ENCODE measurements at regions not wholly inside any gene's neighbourhood (a gene's known extent, or its start where the extent isn't known, plus 50 kb on each side); places are given as distances from the start of the nearest gene placed in this dataset.

DNA sequence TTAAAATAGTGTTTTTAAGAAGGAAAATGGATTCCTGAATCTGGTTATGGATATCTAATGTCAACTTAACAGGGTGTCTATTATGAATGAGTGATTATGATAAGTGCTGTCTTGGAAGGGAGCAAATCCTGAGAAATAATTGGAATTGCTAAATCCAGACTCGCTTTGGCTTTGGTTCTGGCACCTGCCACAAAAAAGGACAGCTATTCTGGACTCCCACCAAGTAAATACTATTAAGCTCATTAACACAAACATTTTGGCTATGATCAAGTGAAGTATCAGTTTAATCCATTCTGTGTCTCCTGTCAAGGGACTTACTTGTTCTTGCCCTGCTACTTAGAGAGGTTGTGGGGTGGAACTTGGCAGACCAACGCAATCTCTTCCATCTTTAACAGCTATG is 403.7 kb downstream of the CENPC start:
- no peaks in the 10 kb centered on the region for H3K4me1 Mint-ChIP-seq (ENCODE audit: low read depth)
- H3K9me3 Mint-ChIP-seq, result peaks cover 3% of the 10 kb centered on the region
- H3K36me3 Mint-ChIP-seq (ENCODE audit: low read depth), result no peaks in the 10 kb centered on the region
- ChIA-PET CTCF (no interaction called here), POLR2A (no interaction called here)
- H3K4me3 Mint-ChIP-seq, result no peak overlapping the region
- H3K27me3 Mint-ChIP-seq, result no peaks in the 10 kb centered on the region
- no peak for ATAC-seq
- H3K27ac Mint-ChIP-seq, result no peak overlapping the region
- TF ChIP-seq, protein P1, sequence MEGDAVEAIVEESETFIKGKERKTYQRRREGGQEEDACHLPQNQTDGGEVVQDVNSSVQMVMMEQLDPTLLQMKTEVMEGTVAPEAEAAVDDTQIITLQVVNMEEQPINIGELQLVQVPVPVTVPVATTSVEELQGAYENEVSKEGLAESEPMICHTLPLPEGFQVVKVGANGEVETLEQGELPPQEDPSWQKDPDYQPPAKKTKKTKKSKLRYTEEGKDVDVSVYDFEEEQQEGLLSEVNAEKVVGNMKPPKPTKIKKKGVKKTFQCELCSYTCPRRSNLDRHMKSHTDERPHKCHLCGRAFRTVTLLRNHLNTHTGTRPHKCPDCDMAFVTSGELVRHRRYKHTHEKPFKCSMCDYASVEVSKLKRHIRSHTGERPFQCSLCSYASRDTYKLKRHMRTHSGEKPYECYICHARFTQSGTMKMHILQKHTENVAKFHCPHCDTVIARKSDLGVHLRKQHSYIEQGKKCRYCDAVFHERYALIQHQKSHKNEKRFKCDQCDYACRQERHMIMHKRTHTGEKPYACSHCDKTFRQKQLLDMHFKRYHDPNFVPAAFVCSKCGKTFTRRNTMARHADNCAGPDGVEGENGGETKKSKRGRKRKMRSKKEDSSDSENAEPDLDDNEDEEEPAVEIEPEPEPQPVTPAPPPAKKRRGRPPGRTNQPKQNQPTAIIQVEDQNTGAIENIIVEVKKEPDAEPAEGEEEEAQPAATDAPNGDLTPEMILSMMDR (IDR thresholded peaks at IDR 0.05), result no peak
- intact Hi-C loops (cut with micrococcal nuclease), result no loop called here
- no peak for DNase-seq

DNA sequence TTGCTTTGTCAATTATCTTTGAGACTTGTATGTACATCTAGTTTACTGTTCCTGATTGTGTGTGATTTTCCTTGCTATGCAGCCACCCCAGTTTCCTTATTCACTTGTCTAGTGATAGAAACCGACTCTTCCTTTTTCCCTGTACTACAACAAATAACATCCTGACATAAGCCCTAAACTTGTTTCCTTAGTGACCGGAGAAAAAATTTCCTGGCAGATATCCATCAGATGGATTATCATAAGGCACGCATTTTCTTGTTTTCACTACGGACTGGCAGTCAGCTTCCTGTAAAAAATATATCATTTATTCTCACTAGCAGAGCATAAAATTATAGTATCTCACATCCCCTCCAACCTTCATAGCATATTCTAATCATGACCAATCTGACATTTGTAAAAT is 410.7 kb downstream of the CENPC start:
- Mint-ChIP-seq H3K4me3 (no peak overlapping the region), H3K4me1 (ENCODE audit: low read depth) (peaks cover 6% of the 10 kb centered on the region), H3K36me3 (ENCODE audit: low read depth) (no peaks in the 10 kb centered on the region), H3K27ac (no peak overlapping the region), H3K9me3 (peaks cover 2% of the 10 kb centered on the region), H3K27me3 (no peaks in the 10 kb centered on the region)
- TF ChIP-seq, protein P1 (IDR thresholded peaks at IDR 0.05), result no peak
- ATAC-seq (no peak), DNase-seq (no peak)
- POLR2A ChIA-PET, result no interaction called here
- CTCF ChIA-PET, result no interaction called here
- intact Hi-C loops (cut with micrococcal nuclease), result no loop called here

DNA sequence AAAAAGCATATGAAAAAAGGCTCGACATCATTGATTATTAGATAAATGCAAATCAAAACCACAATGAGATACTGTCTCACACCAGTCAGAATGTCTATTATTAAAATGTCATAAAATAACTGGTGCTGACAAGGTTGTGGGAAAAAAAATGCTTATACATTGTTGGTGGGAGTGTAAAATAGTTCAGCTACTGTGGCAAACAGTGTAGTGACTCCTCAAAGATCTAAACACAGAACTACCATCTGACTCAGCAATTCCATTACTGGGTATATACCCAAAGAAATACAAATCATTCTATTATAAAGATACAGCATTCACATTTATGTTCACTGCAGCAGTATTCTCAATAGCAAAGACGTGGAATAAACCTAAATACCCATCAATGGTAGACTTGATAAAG is 412.1 kb downstream of the CENPC start:
- H3K36me3 Mint-ChIP-seq (ENCODE audit: low read depth), result no peaks in the 10 kb centered on the region
- H3K27ac Mint-ChIP-seq, result no peak overlapping the region
- TF ChIP-seq, protein P1 (IDR thresholded peaks at IDR 0.05), result no peak
- peaks cover 6% of the 10 kb centered on the region for H3K4me1 Mint-ChIP-seq (ENCODE audit: low read depth)
- intact Hi-C loops (cut with micrococcal nuclease), result no loop called here
- H3K4me3 Mint-ChIP-seq, result no peak overlapping the region
- ATAC-seq (no peak), DNase-seq (no peak)
- ChIA-PET POLR2A (no interaction called here), CTCF (no interaction called here)
- no peaks in the 10 kb centered on the region for H3K27me3 Mint-ChIP-seq
- H3K9me3 Mint-ChIP-seq, result peaks cover 2% of the 10 kb centered on the region

DNA sequence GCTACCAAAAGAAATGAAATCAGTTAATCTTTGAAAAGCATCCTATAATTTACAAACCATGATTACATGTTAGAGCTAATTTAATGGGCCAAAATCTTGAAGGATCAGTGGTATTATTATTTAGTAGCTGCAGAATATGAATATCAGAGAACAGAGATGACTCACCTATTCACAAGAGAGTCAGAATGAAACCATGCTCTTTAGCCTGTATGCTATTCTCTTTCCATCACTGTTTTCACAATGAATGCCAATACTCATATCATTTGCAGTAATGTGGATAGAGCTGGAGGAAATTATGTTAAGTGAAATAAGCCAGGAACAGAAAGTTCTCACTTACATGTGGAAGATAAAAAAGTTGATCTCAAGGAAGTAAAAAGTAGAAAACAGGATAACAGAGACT is 414.1 kb downstream of the CENPC start:
- DNase-seq (no peak), ATAC-seq (no peak)
- Mint-ChIP-seq H3K27me3 (no peaks in the 10 kb centered on the region), H3K4me3 (no peak overlapping the region), H3K4me1 (ENCODE audit: low read depth) (peaks cover 6% of the 10 kb centered on the region), H3K9me3 (peaks cover 2% of the 10 kb centered on the region), H3K36me3 (ENCODE audit: low read depth) (no peaks in the 10 kb centered on the region), H3K27ac (no peak overlapping the region)
- intact Hi-C loops (cut with micrococcal nuclease), result no loop called here
- CTCF ChIA-PET, result interaction anchor here (0.6 to 1.1 kb wide), 3 partner anchors 16 to 196 kb away, joined by 3 read pairs; no protein-coding TSS in a partner anchor
- TF ChIP-seq, protein P1 (IDR thresholded peaks at IDR 0.05), result no peak
- POLR2A ChIA-PET, result no interaction called here

DNA sequence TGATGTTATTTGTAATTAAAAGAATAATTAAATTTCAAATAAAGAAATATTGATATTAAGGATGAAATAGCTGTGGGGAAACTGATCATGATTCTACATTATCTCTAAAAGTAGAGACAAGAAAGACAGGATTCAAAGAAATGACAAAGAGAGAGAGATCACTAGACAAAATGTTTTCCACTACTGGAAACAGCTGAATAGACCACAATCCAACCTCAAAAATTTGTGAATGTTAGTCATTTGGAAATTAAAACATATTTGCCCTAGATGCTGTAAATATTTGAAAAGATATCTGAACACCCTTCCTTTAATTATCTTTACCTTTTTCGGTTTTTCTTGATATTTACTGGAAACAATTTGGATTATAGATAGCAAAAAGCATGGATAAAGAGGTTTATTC is 414.9 kb downstream of the CENPC start:
- DNase-seq (no peak), ATAC-seq (no peak)
- no peaks in the 10 kb centered on the region for H3K36me3 Mint-ChIP-seq (ENCODE audit: low read depth)
- TF ChIP-seq, protein P1 (IDR thresholded peaks at IDR 0.05), result no peak
- no peaks in the 10 kb centered on the region for H3K27me3 Mint-ChIP-seq
- H3K9me3 Mint-ChIP-seq, result peaks cover 2% of the 10 kb centered on the region
- peaks cover 6% of the 10 kb centered on the region for H3K4me1 Mint-ChIP-seq (ENCODE audit: low read depth)
- no peak overlapping the region for H3K4me3 Mint-ChIP-seq
- intact Hi-C loops (cut with micrococcal nuclease), result no loop called here
- POLR2A ChIA-PET, result no interaction called here
- no peak overlapping the region for H3K27ac Mint-ChIP-seq
- CTCF ChIA-PET, result interaction anchor here (1.1 kb wide), 1 partner anchor 94 kb away, joined by 3 read pairs; no protein-coding TSS in a partner anchor

Measured in activated CD8-positive, alpha-beta T cell treated with anti-CD3 and anti-CD28 coated beads for 36 hours (primary cell).